GM23338 (cell line): ENCODE measurements at regions not wholly inside any gene's neighbourhood (a gene's known extent, or its start where the extent isn't known, plus 50 kb on each side); places are given as distances from the start of the nearest gene placed in this dataset.

Experiments used
- ATAC-seq: fragments of 200-7000 bp; cut with Tn5 transposase; 3 replicates; pipeline ENCODE4 v1.9.1; 2020
- DNase-seq: peaks from one replicate; pipeline ENCODE4 v3.0.0-alpha.2; 2015; ENCODE audit warnings: low spot score
- H2AFZ ChIP-seq: fragments of 200-600 bp; sonication (generic); 2 replicates; pipeline ENCODE4 v1.8.0; 2016; ENCODE audit warnings: antibody characterized with exemption, mild to moderate bottlenecking, moderate library complexity
- H3F3A ChIP-seq: fragments of 200-600 bp; sonication (generic); replicated peaks from 2 replicates; pipeline ENCODE4 v1.8.0; 2017; ENCODE audit warnings: antibody characterized with exemption, mixed run types, low read depth
- H3K27ac ChIP-seq: fragments of 200-600 bp; sonication (generic); 2 replicates; pipeline ENCODE4 v1.6.1; 2016; ENCODE audit warnings: low read depth
- H3K27me3 ChIP-seq: fragments of 200-600 bp; sonication (generic); 2 replicates; pipeline ENCODE4 v1.8.0; 2016; ENCODE audit warnings: mild to moderate bottlenecking, mixed run types, moderate library complexity; ENCODE audit not compliant: insufficient read depth
- H3K36me3 ChIP-seq: fragments of 200-600 bp; sonication (generic); 2 replicates; pipeline ENCODE4 v1.8.0; 2016; ENCODE audit warnings: mild to moderate bottlenecking; ENCODE audit not compliant: insufficient read depth
- H3K4me1 ChIP-seq: fragments of 200-600 bp; sonication (generic); 2 replicates; pipeline ENCODE4 v1.8.0; 2016; ENCODE audit warnings: mild to moderate bottlenecking, moderate library complexity; ENCODE audit not compliant: insufficient read depth
- H3K4me2 ChIP-seq: fragments of 200-600 bp; sonication (generic); 2 replicates; pipeline ENCODE4 v1.7.1; 2017; ENCODE audit warnings: mixed run types
- H3K4me3 ChIP-seq: fragments of 200-600 bp; sonication (generic); 2 replicates; pipeline ENCODE4 v1.6.1; 2016; ENCODE audit warnings: mixed run types
- H3K79me2 ChIP-seq: fragments of 200-600 bp; sonication (generic); replicated peaks from 2 replicates; pipeline ENCODE4 v1.8.0; 2017; ENCODE audit warnings: mild to moderate bottlenecking; ENCODE audit not compliant: insufficient read depth
- H3K9me2 ChIP-seq: fragments of 200-600 bp; sonication (generic); 2 replicates; pipeline ENCODE4 v1.8.0; 2017; ENCODE audit not compliant: insufficient read depth
- H4K20me1 ChIP-seq: fragments of 200-600 bp; sonication (generic); replicated peaks from 2 replicates; pipeline ENCODE4 v1.8.0; 2017; ENCODE audit warnings: mild to moderate bottlenecking; ENCODE audit not compliant: insufficient read depth
- H3K27ac Mint-ChIP-seq: 2 replicates; pipeline ENCODE4 v1.8.0; 2020; ENCODE audit warnings: inconsistent platforms, mild to moderate bottlenecking, moderate library complexity, mixed read lengths
- H3K27me3 Mint-ChIP-seq: 3 replicates; pipeline ENCODE4 v1.8.0; 2022; ENCODE audit warnings: low read depth, mild to moderate bottlenecking, moderate library complexity, mixed read lengths, inconsistent platforms; ENCODE audit not compliant: insufficient read depth, poor library complexity
- H3K36me3 Mint-ChIP-seq: 3 replicates; pipeline ENCODE4 v1.8.0; 2021; ENCODE audit warnings: low read depth, mild to moderate bottlenecking, inconsistent platforms, moderate library complexity, mixed read lengths
- H3K4me1 Mint-ChIP-seq: 3 replicates; pipeline ENCODE4 v1.8.0; 2020; ENCODE audit warnings: mild to moderate bottlenecking, inconsistent platforms, mixed read lengths
- H3K4me3 Mint-ChIP-seq: 3 replicates; pipeline ENCODE4 v1.8.0; 2021; ENCODE audit warnings: moderate library complexity, mild to moderate bottlenecking, inconsistent platforms, mixed read lengths
- H3K9me3 Mint-ChIP-seq: 3 replicates; pipeline ENCODE4 v1.8.0; 2020; ENCODE audit warnings: moderate library complexity, mild to moderate bottlenecking, inconsistent platforms, mixed read lengths
- CREB1 ChIP-seq: fragments of 250-450 bp; sonication (Bioruptor Pico); IDR thresholded peaks from 2 replicates; pipeline ENCODE4 v1.5.0; 2020; ENCODE audit warnings: low read depth, mild to moderate bottlenecking, moderate library complexity
- EZH2 ChIP-seq: fragments of 200-600 bp; sonication (generic); IDR thresholded peaks from one replicate; pipeline ENCODE4 v1.8.0; 2017; ENCODE audit warnings: antibody characterized with exemption, mild to moderate bottlenecking, low read depth; ENCODE audit not compliant: unreplicated experiment
- EZH2phosphoT487 ChIP-seq: fragments of 200-600 bp; sonication (generic); IDR thresholded peaks from one replicate; pipeline ENCODE4 v1.8.1; 2018; ENCODE audit warnings: antibody characterized with exemption; ENCODE audit not compliant: unreplicated experiment
- JUNB ChIP-seq: IDR thresholded peaks from one replicate; pipeline ENCODE4 v1.6.1; 2016; ENCODE audit warnings: antibody characterized with exemption; ENCODE audit not compliant: unreplicated experiment
- NANOG ChIP-seq: IDR thresholded peaks from 2 replicates; pipeline ENCODE4 v1.6.1; 2016; ENCODE audit warnings: antibody characterized with exemption, borderline replicate concordance
- POLR2AphosphoS5 ChIP-seq: IDR thresholded peaks from 2 replicates; pipeline ENCODE4 v1.6.1; 2016; ENCODE audit warnings: antibody characterized with exemption, low read depth
- STAT1 ChIP-seq: IDR thresholded peaks from one replicate; pipeline ENCODE4 v1.6.1; 2016; ENCODE audit warnings: antibody characterized with exemption; ENCODE audit not compliant: unreplicated experiment
- ZNF114 ChIP-seq: fragments of 250-450 bp; sonication (Bioruptor Pico); IDR thresholded peaks from 2 replicates; pipeline ENCODE4 v1.5.0; 2020; ENCODE audit warnings: mild to moderate bottlenecking, moderate library complexity
- ZNF331 ChIP-seq: fragments of 250-450 bp; sonication (Bioruptor Pico); IDR thresholded peaks from 2 replicates; pipeline ENCODE4 v1.5.0; 2020; ENCODE audit warnings: low read depth, mild to moderate bottlenecking, moderate library complexity
- TF ChIP-seq, protein P1 (sequence below): IDR thresholded peaks from 2 replicates; pipeline ENCODE4 v1.6.1; 2016; ENCODE audit warnings: antibody characterized with exemption
- TF ChIP-seq, protein P2 (sequence below): IDR thresholded peaks from one replicate; pipeline ENCODE4 v1.6.1; 2018; ENCODE audit warnings: antibody characterized with exemption; ENCODE audit not compliant: unreplicated experiment
- TF ChIP-seq, protein P3 (sequence below): fragments of 250-450 bp; sonication (Bioruptor Pico); IDR thresholded peaks from 2 replicates; pipeline ENCODE4 v1.5.0; 2020; ENCODE audit warnings: mild to moderate bottlenecking, moderate library complexity
- TF ChIP-seq, protein P4 (sequence below), 2 experiments: fragments of 200-600 bp in 1 of 2; sonication (generic) in 1 of 2; conservative IDR thresholded peaks; 2 replicates each; pipeline versions ENCODE4 v1.5.1 to v1.6.1; 2016 to 2017; ENCODE audit warnings: antibody characterized with exemption in 2 of 2, low read depth in 2 of 2, mild to moderate bottlenecking in 2 of 2, moderate library complexity in 1 of 2

DNA sequence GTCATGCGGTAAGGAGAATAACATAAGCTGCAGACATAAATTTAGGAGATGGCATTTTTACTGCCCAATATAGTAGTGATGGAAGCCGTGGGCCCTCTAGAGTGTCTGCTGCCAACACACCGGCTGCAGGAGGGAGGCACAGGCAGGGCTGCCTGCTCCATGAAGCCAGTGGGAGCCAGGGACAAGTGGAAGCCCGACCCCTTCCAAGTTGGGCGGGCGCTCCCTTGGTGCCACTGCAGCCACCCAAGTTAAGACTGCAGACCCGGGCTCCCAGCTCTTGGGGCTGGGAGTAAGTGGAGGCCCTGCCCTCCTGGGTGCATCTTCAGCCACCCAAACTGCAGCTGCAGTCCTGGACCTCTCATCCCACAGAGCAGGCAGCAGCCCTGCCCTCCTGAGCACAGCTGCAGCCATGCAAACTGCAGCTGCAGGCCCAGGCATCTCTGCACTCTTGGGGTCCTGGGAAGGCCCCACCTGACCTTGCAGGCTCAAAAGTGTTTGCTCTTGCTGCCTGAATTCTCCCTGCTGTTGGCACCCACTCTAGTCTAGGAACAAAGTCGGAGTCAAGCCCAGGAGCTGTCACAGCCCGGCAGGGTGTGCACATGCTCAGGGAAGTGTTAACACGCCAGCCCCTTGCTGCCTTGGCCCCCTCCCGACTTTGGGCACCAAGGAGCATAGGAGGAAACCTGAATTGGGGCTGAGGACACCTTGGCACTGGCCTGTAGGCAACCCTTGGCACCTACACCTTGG is 437.2 kb upstream of the PRMT6 start:
- no peak for ATAC-seq
- Mint-ChIP-seq H3K9me3 (peaks cover 2% of the 10 kb centered on the region; the same call in 2 of the 3 replicates), H3K27ac (no peak overlapping the region), H3K36me3 (no peaks in the 10 kb centered on the region; the same call in 2 of the 3 replicates), H3K27me3 (no peaks in the 10 kb centered on the region), H3K4me1 (no peaks in the 10 kb centered on the region), H3K4me3 (no peak overlapping the region)
- Histone ChIP-seq H3F3A (no peaks in the 10 kb centered on the region), H3K27me3 (no peaks in the 10 kb centered on the region), H3K4me2 (no peak overlapping the region), H4K20me1 (no peaks in the 10 kb centered on the region), H3K27ac (no peak overlapping the region), H3K36me3 (no peaks in the 10 kb centered on the region), H2AFZ (no peak overlapping the region), H3K4me3 (no peak overlapping the region), H3K79me2 (no peaks in the 10 kb centered on the region), H3K9me2 (0 out of 2 replicates have a peak, but pooled peaks cover 3% of the 10 kb centered on the region), H3K4me1 (no peaks in the 10 kb centered on the region)
- no peak for DNase-seq
- no peak for TF ChIP-seq JUNB
- no peak for TF ChIP-seq POLR2AphosphoS5
- TF ChIP-seq, protein P1, sequence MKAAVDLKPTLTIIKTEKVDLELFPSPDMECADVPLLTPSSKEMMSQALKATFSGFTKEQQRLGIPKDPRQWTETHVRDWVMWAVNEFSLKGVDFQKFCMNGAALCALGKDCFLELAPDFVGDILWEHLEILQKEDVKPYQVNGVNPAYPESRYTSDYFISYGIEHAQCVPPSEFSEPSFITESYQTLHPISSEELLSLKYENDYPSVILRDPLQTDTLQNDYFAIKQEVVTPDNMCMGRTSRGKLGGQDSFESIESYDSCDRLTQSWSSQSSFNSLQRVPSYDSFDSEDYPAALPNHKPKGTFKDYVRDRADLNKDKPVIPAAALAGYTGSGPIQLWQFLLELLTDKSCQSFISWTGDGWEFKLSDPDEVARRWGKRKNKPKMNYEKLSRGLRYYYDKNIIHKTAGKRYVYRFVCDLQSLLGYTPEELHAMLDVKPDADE = no peak
- TF ChIP-seq NANOG = no peak
- no peak for TF ChIP-seq CREB1
- TF ChIP-seq, protein P2, sequence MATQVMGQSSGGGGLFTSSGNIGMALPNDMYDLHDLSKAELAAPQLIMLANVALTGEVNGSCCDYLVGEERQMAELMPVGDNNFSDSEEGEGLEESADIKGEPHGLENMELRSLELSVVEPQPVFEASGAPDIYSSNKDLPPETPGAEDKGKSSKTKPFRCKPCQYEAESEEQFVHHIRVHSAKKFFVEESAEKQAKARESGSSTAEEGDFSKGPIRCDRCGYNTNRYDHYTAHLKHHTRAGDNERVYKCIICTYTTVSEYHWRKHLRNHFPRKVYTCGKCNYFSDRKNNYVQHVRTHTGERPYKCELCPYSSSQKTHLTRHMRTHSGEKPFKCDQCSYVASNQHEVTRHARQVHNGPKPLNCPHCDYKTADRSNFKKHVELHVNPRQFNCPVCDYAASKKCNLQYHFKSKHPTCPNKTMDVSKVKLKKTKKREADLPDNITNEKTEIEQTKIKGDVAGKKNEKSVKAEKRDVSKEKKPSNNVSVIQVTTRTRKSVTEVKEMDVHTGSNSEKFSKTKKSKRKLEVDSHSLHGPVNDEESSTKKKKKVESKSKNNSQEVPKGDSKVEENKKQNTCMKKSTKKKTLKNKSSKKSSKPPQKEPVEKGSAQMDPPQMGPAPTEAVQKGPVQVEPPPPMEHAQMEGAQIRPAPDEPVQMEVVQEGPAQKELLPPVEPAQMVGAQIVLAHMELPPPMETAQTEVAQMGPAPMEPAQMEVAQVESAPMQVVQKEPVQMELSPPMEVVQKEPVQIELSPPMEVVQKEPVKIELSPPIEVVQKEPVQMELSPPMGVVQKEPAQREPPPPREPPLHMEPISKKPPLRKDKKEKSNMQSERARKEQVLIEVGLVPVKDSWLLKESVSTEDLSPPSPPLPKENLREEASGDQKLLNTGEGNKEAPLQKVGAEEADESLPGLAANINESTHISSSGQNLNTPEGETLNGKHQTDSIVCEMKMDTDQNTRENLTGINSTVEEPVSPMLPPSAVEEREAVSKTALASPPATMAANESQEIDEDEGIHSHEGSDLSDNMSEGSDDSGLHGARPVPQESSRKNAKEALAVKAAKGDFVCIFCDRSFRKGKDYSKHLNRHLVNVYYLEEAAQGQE = no peak
- no peak for TF ChIP-seq ZNF331 (CRISPR knock-in tag)
- no peak for TF ChIP-seq EZH2
- TF ChIP-seq STAT1 = no peak
- TF ChIP-seq, protein P3, sequence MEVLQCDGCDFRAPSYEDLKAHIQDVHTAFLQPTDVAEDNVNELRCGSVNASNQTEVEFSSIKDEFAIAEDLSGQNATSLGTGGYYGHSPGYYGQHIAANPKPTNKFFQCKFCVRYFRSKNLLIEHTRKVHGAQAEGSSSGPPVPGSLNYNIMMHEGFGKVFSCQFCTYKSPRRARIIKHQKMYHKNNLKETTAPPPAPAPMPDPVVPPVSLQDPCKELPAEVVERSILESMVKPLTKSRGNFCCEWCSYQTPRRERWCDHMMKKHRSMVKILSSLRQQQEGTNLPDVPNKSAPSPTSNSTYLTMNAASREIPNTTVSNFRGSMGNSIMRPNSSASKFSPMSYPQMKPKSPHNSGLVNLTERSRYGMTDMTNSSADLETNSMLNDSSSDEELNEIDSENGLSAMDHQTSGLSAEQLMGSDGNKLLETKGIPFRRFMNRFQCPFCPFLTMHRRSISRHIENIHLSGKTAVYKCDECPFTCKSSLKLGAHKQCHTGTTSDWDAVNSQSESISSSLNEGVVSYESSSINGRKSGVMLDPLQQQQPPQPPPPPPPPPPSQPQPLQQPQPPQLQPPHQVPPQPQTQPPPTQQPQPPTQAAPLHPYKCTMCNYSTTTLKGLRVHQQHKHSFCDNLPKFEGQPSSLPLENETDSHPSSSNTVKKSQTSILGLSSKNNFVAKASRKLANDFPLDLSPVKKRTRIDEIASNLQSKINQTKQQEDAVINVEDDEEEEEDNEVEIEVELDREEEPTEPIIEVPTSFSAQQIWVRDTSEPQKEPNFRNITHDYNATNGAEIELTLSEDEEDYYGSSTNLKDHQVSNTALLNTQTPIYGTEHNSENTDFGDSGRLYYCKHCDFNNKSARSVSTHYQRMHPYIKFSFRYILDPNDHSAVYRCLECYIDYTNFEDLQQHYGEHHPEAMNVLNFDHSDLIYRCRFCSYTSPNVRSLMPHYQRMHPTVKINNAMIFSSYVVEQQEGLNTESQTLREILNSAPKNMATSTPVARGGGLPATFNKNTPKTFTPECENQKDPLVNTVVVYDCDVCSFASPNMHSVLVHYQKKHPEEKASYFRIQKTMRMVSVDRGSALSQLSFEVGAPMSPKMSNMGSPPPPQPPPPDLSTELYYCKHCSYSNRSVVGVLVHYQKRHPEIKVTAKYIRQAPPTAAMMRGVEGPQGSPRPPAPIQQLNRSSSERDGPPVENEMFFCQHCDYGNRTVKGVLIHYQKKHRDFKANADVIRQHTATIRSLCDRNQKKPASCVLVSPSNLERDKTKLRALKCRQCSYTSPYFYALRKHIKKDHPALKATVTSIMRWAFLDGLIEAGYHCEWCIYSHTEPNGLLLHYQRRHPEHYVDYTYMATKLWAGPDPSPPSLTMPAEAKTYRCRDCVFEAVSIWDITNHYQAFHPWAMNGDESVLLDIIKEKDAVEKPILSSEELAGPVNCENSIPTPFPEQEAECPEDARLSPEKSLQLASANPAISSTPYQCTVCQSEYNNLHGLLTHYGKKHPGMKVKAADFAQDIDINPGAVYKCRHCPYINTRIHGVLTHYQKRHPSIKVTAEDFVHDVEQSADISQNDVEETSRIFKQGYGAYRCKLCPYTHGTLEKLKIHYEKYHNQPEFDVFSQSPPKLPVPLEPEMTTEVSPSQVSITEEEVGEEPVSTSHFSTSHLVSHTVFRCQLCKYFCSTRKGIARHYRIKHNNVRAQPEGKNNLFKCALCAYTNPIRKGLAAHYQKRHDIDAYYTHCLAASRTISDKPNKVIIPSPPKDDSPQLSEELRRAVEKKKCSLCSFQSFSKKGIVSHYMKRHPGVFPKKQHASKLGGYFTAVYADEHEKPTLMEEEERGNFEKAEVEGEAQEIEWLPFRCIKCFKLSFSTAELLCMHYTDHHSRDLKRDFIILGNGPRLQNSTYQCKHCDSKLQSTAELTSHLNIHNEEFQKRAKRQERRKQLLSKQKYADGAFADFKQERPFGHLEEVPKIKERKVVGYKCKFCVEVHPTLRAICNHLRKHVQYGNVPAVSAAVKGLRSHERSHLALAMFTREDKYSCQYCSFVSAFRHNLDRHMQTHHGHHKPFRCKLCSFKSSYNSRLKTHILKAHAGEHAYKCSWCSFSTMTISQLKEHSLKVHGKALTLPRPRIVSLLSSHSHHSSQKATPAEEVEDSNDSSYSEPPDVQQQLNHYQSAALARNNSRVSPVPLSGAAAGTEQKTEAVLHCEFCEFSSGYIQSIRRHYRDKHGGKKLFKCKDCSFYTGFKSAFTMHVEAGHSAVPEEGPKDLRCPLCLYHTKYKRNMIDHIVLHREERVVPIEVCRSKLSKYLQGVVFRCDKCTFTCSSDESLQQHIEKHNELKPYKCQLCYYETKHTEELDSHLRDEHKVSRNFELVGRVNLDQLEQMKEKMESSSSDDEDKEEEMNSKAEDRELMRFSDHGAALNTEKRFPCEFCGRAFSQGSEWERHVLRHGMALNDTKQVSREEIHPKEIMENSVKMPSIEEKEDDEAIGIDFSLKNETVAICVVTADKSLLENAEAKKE (CRISPR knock-in tag) = no peak
- no peak for TF ChIP-seq EZH2phosphoT487
- no peak for TF ChIP-seq ZNF114 (CRISPR knock-in tag)
- TF ChIP-seq, protein P4, sequence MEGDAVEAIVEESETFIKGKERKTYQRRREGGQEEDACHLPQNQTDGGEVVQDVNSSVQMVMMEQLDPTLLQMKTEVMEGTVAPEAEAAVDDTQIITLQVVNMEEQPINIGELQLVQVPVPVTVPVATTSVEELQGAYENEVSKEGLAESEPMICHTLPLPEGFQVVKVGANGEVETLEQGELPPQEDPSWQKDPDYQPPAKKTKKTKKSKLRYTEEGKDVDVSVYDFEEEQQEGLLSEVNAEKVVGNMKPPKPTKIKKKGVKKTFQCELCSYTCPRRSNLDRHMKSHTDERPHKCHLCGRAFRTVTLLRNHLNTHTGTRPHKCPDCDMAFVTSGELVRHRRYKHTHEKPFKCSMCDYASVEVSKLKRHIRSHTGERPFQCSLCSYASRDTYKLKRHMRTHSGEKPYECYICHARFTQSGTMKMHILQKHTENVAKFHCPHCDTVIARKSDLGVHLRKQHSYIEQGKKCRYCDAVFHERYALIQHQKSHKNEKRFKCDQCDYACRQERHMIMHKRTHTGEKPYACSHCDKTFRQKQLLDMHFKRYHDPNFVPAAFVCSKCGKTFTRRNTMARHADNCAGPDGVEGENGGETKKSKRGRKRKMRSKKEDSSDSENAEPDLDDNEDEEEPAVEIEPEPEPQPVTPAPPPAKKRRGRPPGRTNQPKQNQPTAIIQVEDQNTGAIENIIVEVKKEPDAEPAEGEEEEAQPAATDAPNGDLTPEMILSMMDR (conservative IDR thresholded peaks at IDR 0.05; ENCODE audit: low read depth in 2 of 2) = no peak
